BE2C (cell line): ENCODE measurements at regions not wholly inside any gene's neighbourhood (a gene's known extent, or its start where the extent isn't known, plus 50 kb on each side); places are given as distances from the start of the nearest gene placed in this dataset.

ENCODE experiments used
- DNase-seq: peaks from one replicate; pipeline ENCODE4 v3.0.0-alpha.2; 2020
- H3K27me3 ChIP-seq: fragments of 250-450 bp; sonication (Bioruptor Pico); 2 replicates; pipeline ENCODE4 v1.5.1; 2020; ENCODE audit warnings: mild to moderate bottlenecking
- H3K36me3 ChIP-seq: fragments of 250-450 bp; sonication (Bioruptor Pico); 2 replicates; pipeline ENCODE4 v1.5.1; 2020; ENCODE audit warnings: mild to moderate bottlenecking
- H3K4me1 ChIP-seq: fragments of 250-450 bp; sonication (Bioruptor Pico); 2 replicates; pipeline ENCODE4 v1.5.1; 2020
- H3K4me3 ChIP-seq: 2 replicates; pipeline ENCODE4 v1.5.1; 2011; ENCODE audit warnings: low read depth, low read length
- H3K9me3 ChIP-seq: fragments of 250-450 bp; sonication (Bioruptor Pico); 2 replicates; pipeline ENCODE4 v1.5.1; 2020
- CTCF ChIP-seq: IDR thresholded peaks from 2 replicates; pipeline ENCODE4 v1.5.1; 2012; ENCODE audit warnings: mild to moderate bottlenecking, low read depth, low read length

DNA sequence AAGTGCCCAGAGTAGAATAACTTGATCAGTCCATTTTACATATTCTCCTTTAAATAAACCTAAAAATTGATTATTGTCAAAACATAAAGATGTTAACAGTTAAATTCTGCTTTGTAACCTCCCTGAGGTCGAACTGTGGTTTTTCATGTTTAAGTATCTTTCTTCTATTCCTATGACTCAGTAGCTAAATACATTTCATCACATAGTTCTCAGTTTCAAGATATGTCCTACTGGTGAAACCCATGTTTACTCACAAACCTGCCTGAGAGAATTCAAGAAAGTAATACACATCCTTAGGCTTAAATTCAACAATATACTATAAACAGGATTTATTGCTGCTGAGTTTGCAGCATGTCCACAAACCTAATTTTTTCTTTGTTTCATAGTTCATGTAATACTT is 692.9 kb downstream of the ZPLD1 start:
- no peaks in the 10 kb centered on the region for H3K27me3 ChIP-seq
- no peaks in the 10 kb centered on the region for H3K36me3 ChIP-seq
- no peaks in the 10 kb centered on the region for H3K9me3 ChIP-seq
- no peak for TF ChIP-seq CTCF
- H3K4me3 ChIP-seq: no peak overlapping the region
- DNase-seq: no peak
- peaks cover 18% of the 10 kb centered on the region for H3K4me1 ChIP-seq

GRCh38 chr3:103134023-103134724 is 699.4 kb downstream of the ZPLD1 start:
- no peaks in the 10 kb centered on the region for H3K36me3 ChIP-seq
- no peaks in the 10 kb centered on the region for H3K27me3 ChIP-seq
- peaks cover 3% of the 10 kb centered on the region; the same call in 1 of the 2 replicates for H3K4me1 ChIP-seq
- no peaks in the 10 kb centered on the region for H3K9me3 ChIP-seq
- no peak overlapping the region for H3K4me3 ChIP-seq
- DNase-seq: no peak
- TF ChIP-seq CTCF: no peak

DNA sequence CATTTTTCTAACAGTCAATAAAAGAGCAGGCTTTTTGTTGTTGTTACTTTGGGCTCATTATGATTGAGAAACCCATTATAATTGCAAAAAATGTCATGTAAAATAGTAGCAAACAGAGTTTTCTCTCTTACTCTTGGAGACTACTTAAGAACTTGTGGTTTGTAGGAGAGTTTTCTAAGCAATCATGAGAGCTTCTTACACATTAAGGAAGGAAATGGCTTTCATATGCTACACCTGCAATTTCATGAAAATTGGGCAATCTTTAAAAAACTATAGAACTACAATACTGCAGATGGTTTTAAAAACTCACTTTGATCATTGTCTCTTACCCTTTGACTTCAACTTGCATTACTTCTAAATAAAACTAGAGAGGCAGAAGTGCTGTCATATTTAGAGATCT is 701.8 kb downstream of the ZPLD1 start:
- no peak for TF ChIP-seq CTCF
- Histone ChIP-seq H3K4me1 (peaks cover 11% of the 10 kb centered on the region), H3K4me3 (no peak overlapping the region), H3K9me3 (no peaks in the 10 kb centered on the region), H3K27me3 (no peaks in the 10 kb centered on the region), H3K36me3 (no peaks in the 10 kb centered on the region)
- no peak for DNase-seq

DNA sequence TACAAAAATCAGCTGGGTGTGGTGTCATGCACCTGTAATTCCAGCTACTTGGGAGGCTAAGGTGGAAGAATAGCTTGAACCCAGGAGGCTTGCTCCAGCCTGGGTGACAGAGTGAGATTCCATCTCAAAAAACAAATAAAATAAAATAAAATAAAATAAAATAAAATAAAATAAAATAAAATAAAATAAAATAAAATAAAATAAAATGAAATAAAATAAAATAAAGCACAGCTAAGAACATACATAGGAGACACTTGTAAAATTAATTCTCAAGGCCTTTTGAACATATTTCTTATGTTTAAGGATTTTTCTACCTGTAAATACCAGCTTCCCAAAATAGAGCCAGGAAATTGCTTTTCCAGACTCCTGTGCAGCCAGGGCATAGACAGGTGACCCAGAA is 703.0 kb downstream of the ZPLD1 start:
- peaks cover 11% of the 10 kb centered on the region for H3K4me1 ChIP-seq
- H3K4me3 ChIP-seq: no peak overlapping the region
- TF ChIP-seq CTCF: no peak
- no peaks in the 10 kb centered on the region for H3K9me3 ChIP-seq
- H3K27me3 ChIP-seq: no peaks in the 10 kb centered on the region
- no peak for DNase-seq
- no peaks in the 10 kb centered on the region for H3K36me3 ChIP-seq

DNA sequence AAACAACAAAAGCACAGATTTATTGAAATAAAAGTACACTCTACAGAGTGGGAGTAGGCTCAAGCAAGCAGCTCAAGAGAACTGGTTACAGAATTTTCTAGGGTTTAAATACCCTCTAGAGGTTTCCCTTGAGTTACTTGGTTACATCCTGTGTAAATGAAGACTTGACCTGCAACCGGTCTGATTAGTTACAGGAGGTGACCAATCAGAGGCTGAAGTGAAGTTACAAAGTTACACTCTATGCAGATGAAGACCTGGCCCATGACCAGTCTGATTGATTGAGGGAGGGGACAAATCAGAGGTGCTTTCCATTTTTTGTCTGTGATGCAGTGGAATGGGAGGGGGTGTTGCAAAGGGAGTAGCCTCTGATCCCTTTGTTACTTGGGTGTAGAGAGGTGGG is 723.4 kb downstream of the ZPLD1 start:
- Histone ChIP-seq H3K4me1 (peaks cover 3% of the 10 kb centered on the region), H3K36me3 (no peaks in the 10 kb centered on the region), H3K27me3 (no peaks in the 10 kb centered on the region), H3K9me3 (no peaks in the 10 kb centered on the region), H3K4me3 (no peak overlapping the region)
- TF ChIP-seq CTCF: no peak
- no peak for DNase-seq

- Histone ChIP-seq H3K4me1 (peaks cover 17% of the 10 kb centered on the region), H3K4me3 (no peak overlapping the region), H3K27me3 (no peaks in the 10 kb centered on the region), H3K9me3 (no peaks in the 10 kb centered on the region), H3K36me3 (no peaks in the 10 kb centered on the region)
- DNase-seq: no peak
- TF ChIP-seq CTCF: no peak
Measured at GRCh38 chr3:103166890-103167289, 732.1 kb downstream of the ZPLD1 start.
